ENCODE measurements at regions not wholly inside any gene's neighbourhood (a gene's known extent, or its start where the extent isn't known, plus 50 kb on each side); places are given as distances from the start of the nearest gene placed in this dataset.

DNA sequence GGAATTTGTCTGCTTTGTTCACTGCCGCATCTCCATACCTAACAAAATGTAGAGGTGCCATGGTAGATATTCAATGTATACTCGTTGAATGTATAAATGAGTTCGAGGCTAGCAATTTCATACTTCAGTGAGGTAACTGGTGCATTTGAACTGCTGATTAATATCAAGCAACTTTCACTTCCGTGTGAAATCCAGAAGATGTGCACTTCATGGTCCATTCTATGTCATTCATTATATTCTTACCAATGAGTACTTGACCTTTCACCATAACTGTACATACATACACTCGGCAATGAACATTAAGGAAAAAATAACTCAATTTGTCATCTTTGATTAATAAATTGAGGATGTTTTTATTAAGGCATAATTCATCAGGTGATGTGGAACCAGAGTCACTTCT is 598.5 kb downstream of the ZNF385D start:
- TF ChIP-seq CTBP1 (IDR thresholded peaks at IDR 0.05; ENCODE audit: borderline replicate concordance): no peak
- no peak for TF ChIP-seq SP1 (IDR thresholded peaks at IDR 0.05)
- TF ChIP-seq SUZ12 (IDR thresholded peaks at IDR 0.05): no peak

Measured in HEK293T (cell line).